ENCODE measurements at regions not wholly inside any gene's neighbourhood (a gene's known extent, or its start where the extent isn't known, plus 50 kb on each side); places are given as distances from the start of the nearest gene placed in this dataset.

DNA sequence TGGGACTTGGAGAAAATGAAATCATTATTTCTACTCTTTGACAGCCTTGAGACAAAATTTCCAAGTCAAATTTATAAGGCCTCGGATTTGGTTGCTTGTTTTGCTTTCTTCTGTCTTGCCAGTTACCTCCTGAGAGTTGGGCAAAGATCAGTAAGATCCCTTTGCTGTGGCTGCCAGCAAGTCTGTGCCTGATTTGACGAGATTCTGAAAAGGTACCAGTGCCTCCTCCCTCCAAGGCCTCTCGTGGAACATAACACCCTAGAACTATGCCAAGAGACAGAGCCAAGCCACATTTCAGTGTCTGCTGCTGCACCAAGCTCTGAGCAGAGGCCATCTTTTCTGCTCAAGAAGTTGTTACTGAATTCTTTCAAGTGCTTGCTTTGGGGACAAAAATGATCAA, 61.0 kb downstream of the GTPBP8 start:
- DNase-seq = no peak

DNA sequence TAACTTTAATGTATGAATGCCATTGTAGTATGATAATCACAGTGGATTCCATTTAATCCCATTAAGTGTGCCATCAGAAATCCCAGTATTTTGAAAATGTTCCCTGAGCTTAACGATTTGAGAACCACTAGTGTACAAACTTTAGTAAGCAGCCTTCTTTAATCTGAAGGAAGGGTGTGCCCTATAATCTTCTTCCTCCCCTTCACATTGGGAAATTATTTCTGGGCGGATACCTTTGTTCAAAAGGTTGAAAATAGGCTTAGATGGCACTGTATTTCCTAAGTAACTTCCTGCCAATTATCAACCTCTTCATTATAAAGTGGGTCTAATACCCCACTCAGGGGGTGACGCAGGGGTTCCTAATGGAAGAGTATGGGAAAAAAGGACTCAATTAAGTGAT, 62.4 kb downstream of the GTPBP8 start:
- no peak for DNase-seq

- DNase-seq = no peak
These were observed 63.8 kb downstream of the GTPBP8 start for GRCh38 chr3:113054552-113054951.

DNA sequence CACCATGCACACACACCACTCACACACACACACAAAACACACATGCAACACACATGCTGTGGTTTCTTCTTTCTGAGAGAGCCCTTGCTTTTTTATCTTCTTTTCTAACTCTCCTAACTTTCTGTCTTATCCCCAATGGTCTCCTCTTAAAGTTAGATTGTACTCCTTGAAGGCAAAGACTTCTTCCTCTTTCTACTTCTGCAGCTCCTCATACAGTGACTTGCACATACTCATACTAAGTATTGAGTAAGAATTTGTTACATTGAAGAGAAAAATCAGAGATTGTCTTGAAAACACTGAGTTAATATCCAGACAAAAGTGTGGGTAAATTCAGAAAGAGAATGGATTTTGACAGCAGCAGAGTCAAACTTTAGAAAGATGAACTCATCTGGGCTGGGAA, 64.4 kb downstream of the GTPBP8 start:
- no peak for DNase-seq

DNA sequence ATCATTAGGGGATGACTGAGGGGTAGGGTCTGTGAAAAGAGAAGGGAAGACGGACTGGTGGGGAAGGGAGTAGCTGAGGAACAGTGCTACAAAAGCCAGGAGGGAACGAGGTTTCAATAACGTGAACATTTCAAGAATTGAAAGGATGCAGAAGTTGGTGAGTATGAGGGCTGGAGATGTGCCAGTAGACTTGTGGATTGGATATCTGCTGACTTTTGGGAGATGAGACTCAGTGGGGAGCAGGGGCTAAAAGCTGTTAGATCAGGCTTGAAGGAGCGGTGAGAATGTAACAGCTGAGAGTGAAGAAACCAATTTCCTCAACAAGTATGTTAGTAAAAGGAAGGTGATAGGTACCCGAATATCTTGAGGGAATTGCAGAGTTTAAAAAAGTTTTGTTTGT, 65.2 kb downstream of the GTPBP8 start:
- no peak for DNase-seq

GRCh38 chr3:113057117-113057516, 66.3 kb downstream of the GTPBP8 start:
- DNase-seq = no peak

DNA sequence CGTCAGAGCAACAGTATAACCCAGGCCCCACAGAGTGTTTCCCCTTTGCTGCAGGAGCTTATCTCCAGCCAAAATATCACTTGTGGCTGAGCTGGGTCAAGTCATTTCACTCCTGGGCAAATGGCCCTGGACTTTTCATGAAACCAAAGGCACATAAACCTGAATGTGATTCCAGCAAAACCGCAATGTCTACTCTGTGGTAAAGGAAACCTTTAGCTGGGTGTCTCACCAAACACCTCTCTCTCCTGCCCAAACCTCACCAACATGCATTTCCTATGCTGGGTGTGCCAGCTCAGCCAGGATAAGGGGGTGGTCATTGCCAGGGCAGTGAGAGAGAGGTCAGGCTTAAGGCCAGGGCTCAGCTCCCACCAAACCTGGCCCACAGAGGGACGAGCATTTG, 67.4 kb downstream of the GTPBP8 start:
- DNase-seq = no peak

DNA sequence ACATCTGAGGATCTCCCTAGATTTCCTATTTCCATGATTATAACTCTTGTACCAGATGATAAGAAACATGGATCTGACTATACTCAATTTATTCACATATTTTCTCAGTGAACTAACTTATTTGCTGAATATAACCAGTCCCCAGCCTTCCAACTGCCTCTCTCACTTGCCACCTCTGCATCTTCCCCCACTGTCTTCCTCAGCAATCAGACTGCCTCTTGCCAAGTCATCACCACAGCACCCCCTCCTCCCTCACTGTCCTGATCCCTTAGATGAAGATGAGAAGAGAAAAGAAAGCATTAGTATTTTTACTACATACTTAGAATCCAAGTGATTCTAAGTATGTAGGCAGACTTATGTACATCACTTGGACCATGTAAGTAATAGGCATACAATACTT, 71.9 kb downstream of the GTPBP8 start:
- DNase-seq = no peak

DNA sequence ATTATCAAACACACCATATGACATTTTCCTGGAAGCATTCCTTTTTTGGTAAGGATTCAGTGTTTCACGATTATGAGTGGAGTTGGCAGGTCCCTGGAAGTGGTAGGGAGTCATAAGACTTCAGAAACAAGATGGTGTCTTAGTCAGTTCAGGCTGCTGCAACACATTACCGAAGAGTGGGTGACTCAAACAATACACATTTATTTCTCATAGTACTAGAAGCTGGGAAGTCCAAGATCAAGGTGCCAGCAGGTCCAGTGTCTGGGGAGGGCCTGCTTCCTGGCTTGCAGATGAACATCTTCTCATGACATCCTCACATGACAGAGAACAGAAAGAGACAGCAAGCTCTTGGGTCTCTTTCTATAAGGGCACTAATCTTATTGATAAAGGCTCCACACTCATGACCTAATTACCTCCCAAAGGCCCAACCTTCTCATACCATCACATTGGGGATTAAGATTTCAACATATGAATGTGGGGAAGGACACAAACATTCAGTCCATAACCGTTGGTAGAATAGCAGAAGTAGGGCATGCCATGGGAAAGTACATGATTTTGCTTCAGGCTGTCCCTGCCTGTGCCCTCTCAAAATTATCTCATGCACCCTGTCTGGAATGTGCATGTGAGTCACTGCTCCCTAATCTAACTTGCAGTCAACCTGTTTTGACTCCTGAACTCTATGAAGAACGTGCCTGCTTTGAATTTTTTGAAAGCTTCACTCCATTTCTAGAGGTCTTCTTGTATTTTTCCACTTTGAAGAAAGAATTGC, 72.5 kb downstream of the GTPBP8 start:
- DNase-seq = no peak

DNA sequence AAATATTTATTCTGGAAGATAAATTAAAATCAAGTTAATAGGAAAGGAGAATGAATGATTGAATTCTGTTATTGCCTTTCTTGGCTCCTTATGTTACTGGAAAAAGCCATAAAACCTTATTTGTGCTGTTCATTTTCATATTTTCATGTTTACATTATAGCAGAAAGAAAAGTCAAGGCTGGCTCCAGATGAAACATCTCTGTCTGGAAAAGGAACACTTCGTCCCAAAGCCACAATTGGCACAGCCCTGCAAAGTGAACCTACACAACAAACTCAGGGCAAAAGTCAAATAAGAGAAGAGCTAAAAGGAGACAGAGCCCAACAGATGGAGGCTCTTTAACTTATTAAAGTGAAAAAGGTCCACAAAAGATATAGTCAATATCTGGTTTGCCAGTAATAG, 73.4 kb downstream of the GTPBP8 start:
- DNase-seq = no peak

DNA sequence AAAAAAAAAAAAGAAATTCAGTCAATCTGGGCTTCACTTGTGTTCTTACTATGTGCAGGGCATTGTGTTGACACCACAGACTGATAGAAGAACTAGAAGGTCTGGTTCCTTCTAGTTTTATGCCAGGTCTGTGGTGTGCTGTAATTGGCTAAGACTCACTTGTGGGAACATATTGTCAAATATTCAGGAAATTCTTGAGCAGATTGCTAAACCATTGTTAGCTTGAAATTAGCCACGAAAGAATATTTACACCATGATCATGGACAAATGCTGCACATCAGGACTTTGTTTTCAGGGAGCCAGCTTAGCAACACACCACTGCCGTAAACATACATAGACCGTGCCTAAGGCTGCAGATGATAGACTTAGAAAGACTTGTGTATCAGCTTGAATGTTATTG, 74.6 kb downstream of the GTPBP8 start:
- no peak for DNase-seq

- no peak for DNase-seq
These were observed 79.4 kb downstream of the GTPBP8 start for GRCh38 chr3:113070072-113070640.

- no peak for DNase-seq
These were observed 79.9 kb downstream of the GTPBP8 start for GRCh38 chr3:113070681-113071113.

- no peak for DNase-seq
These were observed 84.8 kb downstream of the GTPBP8 start for GRCh38 chr3:113075588-113075987.

DNA sequence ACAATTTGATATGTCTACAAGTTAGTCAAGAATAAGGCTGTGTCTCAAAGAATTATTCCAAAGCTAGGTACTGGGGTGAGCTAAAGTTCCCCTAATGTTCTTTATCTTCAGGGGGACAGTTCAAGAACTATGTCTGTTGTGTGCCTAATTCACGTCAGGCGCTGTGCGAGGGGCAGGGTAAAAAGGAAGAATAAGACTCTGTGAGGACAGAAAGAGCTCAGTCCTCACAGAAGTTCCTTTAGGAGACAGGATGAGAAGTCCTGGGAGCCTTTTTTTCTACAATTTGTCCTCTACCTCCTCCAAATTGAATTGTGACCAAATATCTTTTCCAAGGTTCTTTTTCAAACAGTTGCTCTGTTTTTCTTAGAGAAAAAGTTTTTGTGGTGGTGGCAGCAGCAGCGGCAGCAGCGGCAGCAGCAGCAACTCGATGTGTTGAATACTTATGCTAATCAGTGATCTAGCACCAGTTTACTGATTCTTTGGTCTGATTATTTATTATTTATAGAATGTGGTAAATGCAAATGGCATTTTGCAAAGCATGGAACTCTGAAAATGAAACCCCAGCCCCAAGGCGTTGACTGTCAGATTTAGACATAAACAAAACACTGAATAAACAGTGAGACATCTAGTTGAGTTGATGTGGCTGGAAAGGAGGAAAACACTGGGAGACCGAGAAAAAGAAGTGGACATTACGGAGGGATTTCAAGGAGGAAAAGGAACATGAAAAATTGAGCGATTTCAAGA, 88.6 kb downstream of the GTPBP8 start:
- DNase-seq = no peak

DNA sequence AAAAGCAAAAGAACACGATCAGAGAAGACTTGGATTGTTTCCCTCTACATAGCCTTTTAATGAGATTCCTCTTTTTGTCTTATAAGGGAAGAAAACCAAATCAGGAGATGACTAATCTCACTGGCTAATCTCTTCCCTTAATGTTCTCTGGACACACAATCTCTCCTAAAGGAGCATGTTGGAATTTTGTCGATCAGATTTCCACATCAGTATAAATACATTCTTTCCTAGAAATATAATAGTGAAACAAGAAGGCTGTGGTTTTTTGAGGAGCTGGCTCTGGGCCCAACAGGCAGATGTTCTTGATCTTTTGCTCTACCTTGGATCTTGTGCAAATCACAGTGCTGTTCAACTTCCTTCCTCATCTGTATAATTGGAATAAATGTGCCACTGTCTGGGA, 94.0 kb downstream of the GTPBP8 start:
- no peak for DNase-seq

DNA sequence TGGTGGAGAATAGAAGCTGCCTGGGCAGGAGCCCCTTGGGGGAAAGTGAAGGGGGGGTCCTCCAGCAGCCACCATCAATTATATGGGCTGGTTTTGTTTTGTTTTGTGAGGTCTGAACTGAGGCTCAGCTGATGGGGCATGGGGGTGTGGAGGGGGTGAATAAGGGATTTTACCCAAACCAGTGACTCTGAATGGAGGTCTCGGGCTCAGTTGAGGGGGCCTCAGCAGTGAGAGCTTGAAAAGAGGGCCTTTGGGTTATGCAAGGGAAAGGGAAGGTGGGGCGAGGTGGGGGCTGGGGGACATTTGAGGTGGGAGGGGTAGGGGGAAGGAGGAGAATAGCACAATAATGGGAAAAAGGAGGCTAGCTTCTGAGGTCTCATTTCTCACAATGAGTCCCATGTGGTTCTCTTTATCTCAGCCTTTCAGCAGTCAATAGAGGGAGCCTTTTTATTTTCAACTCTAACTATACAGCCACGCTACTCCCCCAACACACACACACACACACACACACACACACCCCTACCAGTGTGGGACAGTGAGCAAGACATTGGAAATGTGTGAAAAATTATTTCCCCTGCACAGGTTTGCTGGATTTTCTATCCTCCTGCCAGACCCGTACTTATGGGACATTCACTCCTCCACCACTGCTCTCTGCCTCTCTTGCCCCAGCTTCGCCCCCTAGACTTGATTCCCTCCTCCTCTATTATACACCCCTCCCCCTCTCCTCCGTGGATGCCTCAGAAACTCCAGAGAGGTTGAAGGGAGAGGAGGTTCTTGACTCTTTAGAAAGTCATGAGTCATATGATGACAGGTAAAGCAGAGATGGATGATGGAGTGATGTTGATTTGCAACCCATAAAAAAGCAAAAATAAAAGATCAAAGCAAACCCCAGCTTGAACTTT, 96.0 kb downstream of the GTPBP8 start:
- no peak for DNase-seq

DNA sequence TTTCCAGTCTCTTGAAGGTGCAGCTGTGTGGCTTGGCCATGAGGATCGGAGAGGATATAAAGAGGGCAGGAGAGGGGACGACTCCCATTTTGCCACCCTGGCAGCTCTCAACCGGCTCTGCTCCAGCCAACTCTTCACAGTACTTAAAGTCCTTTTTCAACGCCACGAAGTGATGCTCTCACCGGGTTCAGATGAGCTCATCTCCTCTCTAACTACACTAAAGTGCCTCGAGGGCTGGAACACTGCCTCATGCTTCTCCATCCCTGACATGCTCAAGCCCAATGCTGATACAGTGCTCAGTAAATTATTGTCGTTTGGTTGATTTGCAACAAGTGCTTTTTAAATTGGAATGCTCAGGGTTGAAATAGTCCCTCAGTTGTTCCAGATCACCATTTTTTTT, 97.8 kb downstream of the GTPBP8 start:
- DNase-seq = no peak

GRCh38 chr3:113091417-113091816, 100.6 kb downstream of the GTPBP8 start:
- DNase-seq = no peak

DNA sequence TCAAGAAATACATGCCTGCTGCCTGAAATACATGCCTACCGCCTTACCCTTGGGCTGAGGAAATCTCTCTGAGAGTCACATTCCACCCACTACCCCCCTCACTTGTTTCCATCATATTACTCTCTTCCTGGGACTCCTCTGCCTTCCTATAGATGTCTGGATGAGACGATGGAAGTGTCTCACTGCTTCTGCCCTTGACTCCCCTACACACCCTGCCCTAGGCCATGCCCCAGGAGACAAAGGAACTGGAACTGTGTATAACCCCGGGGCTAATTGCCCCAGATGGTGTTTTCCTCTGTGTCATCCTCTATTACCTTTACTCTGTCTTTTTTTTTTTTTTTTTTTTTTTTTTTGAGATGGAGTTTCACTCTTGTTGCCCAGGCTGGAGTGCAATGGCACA, 102.0 kb downstream of the GTPBP8 start:
- no peak for DNase-seq

DNA sequence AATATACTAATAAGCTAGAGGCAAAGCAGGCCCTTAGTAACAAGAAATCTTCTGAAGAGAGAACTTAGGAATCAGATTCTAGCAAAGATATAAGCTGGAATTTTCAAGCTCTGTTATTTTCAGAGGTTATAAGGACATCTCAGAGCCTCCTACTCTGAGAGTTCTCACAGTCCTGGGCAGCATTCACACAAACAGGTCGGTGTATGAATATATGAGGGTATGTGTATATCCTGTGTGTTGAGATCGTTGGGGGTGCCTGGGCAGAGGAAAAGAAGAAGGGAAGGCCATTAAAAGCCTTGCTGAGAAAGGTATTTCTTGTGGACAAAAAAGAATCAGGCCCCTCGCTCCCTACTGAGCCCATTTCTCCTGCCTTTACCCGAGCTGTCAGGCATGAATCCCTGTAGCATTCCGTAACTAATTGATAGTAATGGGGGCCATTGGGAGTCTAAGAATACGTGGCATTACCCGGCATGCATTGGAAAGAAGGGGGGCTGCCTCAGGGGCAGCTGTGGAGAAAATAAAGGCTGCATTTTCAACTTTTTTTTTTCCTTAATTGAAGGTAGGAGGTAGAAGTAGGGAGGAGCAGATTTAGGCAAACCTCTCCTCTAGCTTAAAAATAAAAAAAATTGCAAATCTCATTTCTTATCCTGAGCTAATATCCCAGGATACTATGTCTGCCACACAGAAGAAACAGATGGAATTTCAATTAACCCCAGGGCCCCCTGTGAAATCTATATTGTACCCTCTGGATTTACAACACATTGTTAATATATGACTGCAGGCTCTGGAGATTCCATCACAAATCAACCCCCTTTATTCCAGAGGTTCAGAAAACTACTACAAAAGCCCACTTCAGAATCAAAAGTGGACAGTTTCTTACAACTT, 103.8 kb downstream of the GTPBP8 start:
- no peak for DNase-seq

Data from NK-92 treated with Interleukin-12 subunit alpha and Interleukin-12 subunit beta, amount 100 ng/mL, for 24 hours (cell line).